ENCODE measurements at regions not wholly inside any gene's neighbourhood (a gene's known extent, or its start where the extent isn't known, plus 50 kb on each side); places are given as distances from the start of the nearest gene placed in this dataset.

GRCh38 chr2:72048881-72049477, 98.7 kb downstream of the CYP26B1 start:
- H3K27ac ChIP-seq (ENCODE audit: low read depth in 1 of 2, low read length in 2 of 2): no peak overlapping the region
- H3K27me3 ChIP-seq (ENCODE audit: control insufficient read depth in 1 of 2, insufficient read depth in 2 of 2, low read length in 1 of 2): no peaks in the 10 kb centered on the region
- H3K36me3 ChIP-seq (ENCODE audit: control insufficient read depth in 1 of 2, insufficient read depth in 2 of 2, low read length in 1 of 2): no peaks in the 10 kb centered on the region
- H3K4me1 ChIP-seq (ENCODE audit: control insufficient read depth in 1 of 2, insufficient read depth in 2 of 2, low read length in 2 of 2): no peaks in the 10 kb centered on the region
- ATAC-seq (ENCODE audit: low FRiP score) (no peak), DNase-seq (no peak)
- intact Hi-C loops (cut with DNase I): no loop called here
- H3K9me3 ChIP-seq (ENCODE audit: control insufficient read depth, low read length): no peaks in the 10 kb centered on the region
- H3K4me3 ChIP-seq (ENCODE audit: low read length in 2 of 2): no peak overlapping the region

GRCh38 chr2:72043985-72044384, 103.7 kb downstream of the CYP26B1 start:
- Histone ChIP-seq H3K4me3 (ENCODE audit: low read length in 2 of 2) (no peak overlapping the region), H3K27ac (ENCODE audit: low read depth in 1 of 2, low read length in 2 of 2) (no peak overlapping the region), H3K36me3 (ENCODE audit: control insufficient read depth in 1 of 2, insufficient read depth in 2 of 2, low read length in 1 of 2) (no peaks in the 10 kb centered on the region), H3K9me3 (ENCODE audit: control insufficient read depth, low read length) (peaks cover 3% of the 10 kb centered on the region), H3K27me3 (ENCODE audit: control insufficient read depth in 1 of 2, insufficient read depth in 2 of 2, low read length in 1 of 2) (no peaks in the 10 kb centered on the region), H3K4me1 (ENCODE audit: control insufficient read depth in 1 of 2, insufficient read depth in 2 of 2, low read length in 2 of 2) (no peaks in the 10 kb centered on the region)
- intact Hi-C loops (cut with DNase I): no loop called here
- no peak for DNase-seq
- no peak for ATAC-seq (ENCODE audit: low FRiP score)

- no peak for DNase-seq
- Histone ChIP-seq H3K27ac (ENCODE audit: low read depth in 1 of 2, low read length in 2 of 2) (no peak overlapping the region), H3K27me3 (ENCODE audit: control insufficient read depth in 1 of 2, insufficient read depth in 2 of 2, low read length in 1 of 2) (no peaks in the 10 kb centered on the region), H3K9me3 (ENCODE audit: control insufficient read depth, low read length) (peaks cover 3% of the 10 kb centered on the region), H3K4me1 (ENCODE audit: control insufficient read depth in 1 of 2, insufficient read depth in 2 of 2, low read length in 2 of 2) (no peaks in the 10 kb centered on the region), H3K4me3 (ENCODE audit: low read length in 2 of 2) (no peak overlapping the region), H3K36me3 (ENCODE audit: control insufficient read depth in 1 of 2, insufficient read depth in 2 of 2, low read length in 1 of 2) (no peaks in the 10 kb centered on the region)
- intact Hi-C loops (cut with DNase I): no loop called here
- no peak for ATAC-seq (ENCODE audit: low FRiP score)
- 32 to 38% methylated on average over 5 of the region's 5 CpGs for WGBS, 2 donors
Measured at GRCh38 chr2:72041638-72042111, 106.0 kb downstream of the CYP26B1 start.

- Histone ChIP-seq H3K27me3 (ENCODE audit: control insufficient read depth in 1 of 2, insufficient read depth in 2 of 2, low read length in 1 of 2) (no peaks in the 10 kb centered on the region), H3K4me1 (ENCODE audit: control insufficient read depth in 1 of 2, insufficient read depth in 2 of 2, low read length in 2 of 2) (no peaks in the 10 kb centered on the region), H3K9me3 (ENCODE audit: control insufficient read depth, low read length) (peaks cover 3% of the 10 kb centered on the region), H3K4me3 (ENCODE audit: low read length in 2 of 2) (no peak overlapping the region), H3K36me3 (ENCODE audit: control insufficient read depth in 1 of 2, insufficient read depth in 2 of 2, low read length in 1 of 2) (no peaks in the 10 kb centered on the region), H3K27ac (ENCODE audit: low read depth in 1 of 2, low read length in 2 of 2) (no peak overlapping the region)
- intact Hi-C loops (cut with DNase I): no loop called here
- 69 to 70% methylated on average over 12 of the region's 12 CpGs for WGBS, 2 donors
- no peak for DNase-seq
- ATAC-seq (ENCODE audit: low FRiP score): no peak
Measured at GRCh38 chr2:72040629-72041571, 106.8 kb downstream of the CYP26B1 start.

DNA sequence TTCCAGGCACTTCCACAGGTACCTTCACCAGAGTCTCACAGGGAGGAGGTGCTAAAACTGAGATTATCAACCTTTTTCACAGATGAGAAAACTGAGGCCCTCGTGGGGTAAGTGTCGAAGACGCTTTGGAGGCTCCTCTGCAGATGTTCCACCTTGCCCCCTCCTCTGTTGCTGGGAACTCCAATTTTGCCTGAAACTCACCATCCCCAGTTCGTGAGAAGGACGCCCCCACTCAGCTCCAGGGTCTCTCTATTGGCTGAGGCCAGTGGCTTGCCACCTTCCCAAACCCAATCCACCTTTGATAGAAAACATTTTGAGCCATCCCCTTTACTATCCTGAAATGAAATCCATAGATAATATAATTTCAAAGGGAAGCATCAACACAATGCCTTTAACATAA, 109.1 kb downstream of the CYP26B1 start:
- ATAC-seq (ENCODE audit: low FRiP score) (no peak), DNase-seq (no peak)
- 81 to 90% methylated on average over 5 of the region's 5 CpGs for WGBS, 2 donors
- peaks cover 3% of the 10 kb centered on the region for H3K9me3 ChIP-seq (ENCODE audit: control insufficient read depth, low read length)
- intact Hi-C loops (cut with DNase I): no loop called here
- H3K36me3 ChIP-seq (ENCODE audit: control insufficient read depth in 1 of 2, insufficient read depth in 2 of 2, low read length in 1 of 2): no peaks in the 10 kb centered on the region
- H3K4me3 ChIP-seq (ENCODE audit: low read length in 2 of 2): no peak overlapping the region
- H3K27ac ChIP-seq (ENCODE audit: low read depth in 1 of 2, low read length in 2 of 2): no peak overlapping the region
- H3K4me1 ChIP-seq (ENCODE audit: control insufficient read depth in 1 of 2, insufficient read depth in 2 of 2, low read length in 2 of 2): no peaks in the 10 kb centered on the region
- no peaks in the 10 kb centered on the region for H3K27me3 ChIP-seq (ENCODE audit: control insufficient read depth in 1 of 2, insufficient read depth in 2 of 2, low read length in 1 of 2)

DNA sequence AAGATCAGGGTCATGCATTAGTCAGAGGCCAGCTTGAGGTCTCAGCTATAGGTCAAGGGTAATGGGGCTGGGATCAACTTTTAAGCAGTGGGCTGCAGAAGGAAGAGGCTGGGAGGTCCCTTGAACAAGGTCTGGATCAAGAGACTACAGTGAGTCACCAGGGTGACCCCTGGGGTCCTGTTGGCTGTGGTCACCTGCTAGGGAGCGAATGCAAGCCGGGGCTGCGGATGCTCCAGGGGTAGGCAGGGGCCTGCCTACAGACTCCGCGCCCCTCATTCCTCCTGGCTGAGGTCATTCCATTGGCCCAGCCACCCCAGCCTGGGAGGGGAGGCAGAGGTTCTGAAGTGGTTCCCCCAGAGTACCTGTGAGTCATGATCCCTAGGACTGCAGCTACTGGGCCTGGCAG, 110.4 kb downstream of the CYP26B1 start:
- intact Hi-C loops (cut with DNase I): no loop called here
- WGBS, 2 donors: 92 to 96% methylated on average over 5 of the region's 5 CpGs

DNA sequence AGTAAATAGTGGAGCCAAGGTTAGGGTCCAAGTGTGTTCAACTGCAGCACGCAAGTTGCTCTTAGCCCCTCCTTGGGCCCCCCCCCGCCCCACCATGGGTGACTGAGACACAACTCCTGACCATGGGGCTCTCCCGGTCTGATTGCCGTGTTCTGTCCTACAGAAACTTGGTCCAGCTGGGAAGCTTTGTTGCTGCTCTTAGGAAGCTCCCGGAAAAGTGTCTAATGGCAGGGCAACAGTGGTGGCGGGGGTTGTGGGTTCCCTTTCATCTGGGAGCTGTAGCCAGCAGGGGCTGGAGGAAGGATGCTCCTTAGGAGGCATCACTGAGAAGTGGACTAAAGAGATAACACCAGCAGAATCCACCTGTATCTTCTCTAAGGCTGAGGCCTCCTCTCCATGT, 111.1 kb downstream of the CYP26B1 start:
- WGBS, 2 donors: 91 to 97% methylated on average over 6 of the region's 6 CpGs
- Histone ChIP-seq H3K4me1 (ENCODE audit: control insufficient read depth in 1 of 2, insufficient read depth in 2 of 2, low read length in 2 of 2) (no peaks in the 10 kb centered on the region), H3K27ac (ENCODE audit: low read depth in 1 of 2, low read length in 2 of 2) (no peak overlapping the region), H3K27me3 (ENCODE audit: control insufficient read depth in 1 of 2, insufficient read depth in 2 of 2, low read length in 1 of 2) (no peaks in the 10 kb centered on the region), H3K36me3 (ENCODE audit: control insufficient read depth in 1 of 2, insufficient read depth in 2 of 2, low read length in 1 of 2) (no peaks in the 10 kb centered on the region), H3K9me3 (ENCODE audit: control insufficient read depth, low read length) (no peaks in the 10 kb centered on the region), H3K4me3 (ENCODE audit: low read length in 2 of 2) (no peak overlapping the region)
- intact Hi-C loops (cut with DNase I): no loop called here
- ATAC-seq (ENCODE audit: low FRiP score): no peak
- DNase-seq: no peak

More for the DNA sequence above, 110.4 kb downstream of the CYP26B1 start:
- no peak for DNase-seq
- no peak overlapping the region for H3K27ac ChIP-seq (ENCODE audit: low read depth in 1 of 2, low read length in 2 of 2)
- H3K27me3 ChIP-seq (ENCODE audit: control insufficient read depth in 1 of 2, insufficient read depth in 2 of 2, low read length in 1 of 2): no peaks in the 10 kb centered on the region
- no peaks in the 10 kb centered on the region for H3K9me3 ChIP-seq (ENCODE audit: control insufficient read depth, low read length)
- no peak for ATAC-seq (ENCODE audit: low FRiP score)
- no peak overlapping the region for H3K4me3 ChIP-seq (ENCODE audit: low read length in 2 of 2)
- no peaks in the 10 kb centered on the region for H3K36me3 ChIP-seq (ENCODE audit: control insufficient read depth in 1 of 2, insufficient read depth in 2 of 2, low read length in 1 of 2)
- no peaks in the 10 kb centered on the region for H3K4me1 ChIP-seq (ENCODE audit: control insufficient read depth in 1 of 2, insufficient read depth in 2 of 2, low read length in 2 of 2)

DNA sequence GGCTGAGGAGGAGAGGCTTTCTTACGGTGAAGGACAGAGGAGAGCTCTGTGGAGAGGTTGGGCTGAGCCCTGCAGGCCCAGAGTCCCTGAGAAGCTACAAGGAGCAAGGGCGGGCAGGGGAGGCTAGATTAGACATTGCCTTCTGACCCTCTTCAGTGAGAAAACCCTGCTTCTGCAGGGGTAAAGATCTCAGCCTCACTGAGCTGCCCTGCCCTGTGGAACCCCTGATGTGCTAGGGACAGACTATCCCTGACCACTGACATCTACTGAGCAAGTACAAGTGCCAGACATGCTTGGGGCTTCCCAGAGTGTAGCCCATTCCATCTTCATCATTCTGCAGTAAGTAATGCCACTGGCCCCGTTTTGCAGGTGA, 111.5 kb downstream of the CYP26B1 start:
- WGBS, 2 donors: 92 to 93% methylated on average over 3 of the region's 3 CpGs
- intact Hi-C loops (cut with DNase I): no loop called here
- no peaks in the 10 kb centered on the region for H3K9me3 ChIP-seq (ENCODE audit: control insufficient read depth, low read length)
- ATAC-seq (ENCODE audit: low FRiP score) (no peak), DNase-seq (no peak)
- no peak overlapping the region for H3K27ac ChIP-seq (ENCODE audit: low read depth in 1 of 2, low read length in 2 of 2)
- no peaks in the 10 kb centered on the region for H3K27me3 ChIP-seq (ENCODE audit: control insufficient read depth in 1 of 2, insufficient read depth in 2 of 2, low read length in 1 of 2)
- no peaks in the 10 kb centered on the region for H3K4me1 ChIP-seq (ENCODE audit: control insufficient read depth in 1 of 2, insufficient read depth in 2 of 2, low read length in 2 of 2)
- H3K4me3 ChIP-seq (ENCODE audit: low read length in 2 of 2): no peak overlapping the region
- H3K36me3 ChIP-seq (ENCODE audit: control insufficient read depth in 1 of 2, insufficient read depth in 2 of 2, low read length in 1 of 2): no peaks in the 10 kb centered on the region
